Skeletal muscle cell (primary cell): ENCODE measurements at regions not wholly inside any gene's neighbourhood (a gene's known extent, or its start where the extent isn't known, plus 50 kb on each side); places are given as distances from the start of the nearest gene placed in this dataset.
"Not testable (repeated sequence)": the region's sequence is repeated elsewhere in the genome, so short reads cannot be mapped to it uniquely, and the experiment has no call there.

Source experiments
- DNase-seq: peaks from one replicate; pipeline ENCODE4 v3.0.0-alpha.2; 2010; ENCODE audit warnings: low read depth
- H3K4me3 ChIP-seq: 2 replicates; pipeline ENCODE4 v1.5.1; 2011; ENCODE audit warnings: low read depth, mild to moderate bottlenecking, control low read depth, low read length, moderate library complexity

GRCh38 chr3:75296858-75297257 lies 367.3 kb upstream of the FRG2C start:
- no peak overlapping the region for H3K4me3 ChIP-seq
- DNase-seq, result no peak

- no peak overlapping the region for H3K4me3 ChIP-seq
- DNase-seq, result no peak
These were observed 363.5 kb upstream of the FRG2C start for GRCh38 chr3:75300606-75301005.

DNA sequence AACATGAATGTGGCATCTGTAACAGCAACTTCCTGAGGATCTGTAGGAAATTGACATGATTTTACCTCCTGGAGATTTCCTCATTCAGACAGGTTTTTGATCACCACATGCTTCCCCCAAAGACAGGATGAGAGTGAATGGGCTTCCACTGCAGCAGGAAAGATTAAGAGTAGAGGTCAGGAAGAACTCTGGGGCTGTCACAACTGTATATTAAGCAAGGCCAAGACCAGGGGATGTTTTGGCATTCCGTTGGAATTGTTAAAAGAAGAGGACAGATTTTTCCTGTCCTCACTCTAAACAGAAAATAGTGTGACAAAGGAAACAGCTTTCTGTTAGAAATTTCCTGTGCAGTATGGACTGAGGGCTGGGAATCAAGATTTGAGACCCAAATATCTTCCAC lies 363.1 kb upstream of the FRG2C start:
- not testable (repeated sequence) for DNase-seq, H3K4me3 ChIP-seq

- DNase-seq, result no peak
- H3K4me3 ChIP-seq, result no peak overlapping the region
These were observed 360.4 kb upstream of the FRG2C start for GRCh38 chr3:75303741-75304140.

GRCh38 chr3:75305901-75306300 lies 358.2 kb upstream of the FRG2C start:
- no peak for DNase-seq
- no peak overlapping the region for H3K4me3 ChIP-seq

DNA sequence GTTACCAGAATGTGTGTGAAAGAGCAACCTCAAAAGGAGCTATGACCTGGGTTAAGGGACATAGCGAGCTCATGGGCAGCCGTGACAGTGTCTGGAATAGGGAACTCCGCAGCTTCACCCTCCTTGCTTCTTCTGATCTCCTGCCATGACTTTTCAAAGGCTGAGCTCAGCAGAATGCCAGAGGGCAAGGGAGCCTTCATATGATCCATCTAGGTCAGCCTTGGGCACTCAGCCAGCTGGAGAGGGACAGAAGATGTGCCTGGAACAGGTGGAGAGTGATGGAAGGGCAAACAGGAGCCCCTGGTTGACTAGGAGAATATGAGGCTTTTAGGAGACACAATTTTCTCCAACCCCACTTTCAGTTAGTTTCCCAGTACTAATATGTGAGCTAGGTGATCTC lies 352.8 kb upstream of the FRG2C start:
- not testable (repeated sequence) for DNase-seq

DNA sequence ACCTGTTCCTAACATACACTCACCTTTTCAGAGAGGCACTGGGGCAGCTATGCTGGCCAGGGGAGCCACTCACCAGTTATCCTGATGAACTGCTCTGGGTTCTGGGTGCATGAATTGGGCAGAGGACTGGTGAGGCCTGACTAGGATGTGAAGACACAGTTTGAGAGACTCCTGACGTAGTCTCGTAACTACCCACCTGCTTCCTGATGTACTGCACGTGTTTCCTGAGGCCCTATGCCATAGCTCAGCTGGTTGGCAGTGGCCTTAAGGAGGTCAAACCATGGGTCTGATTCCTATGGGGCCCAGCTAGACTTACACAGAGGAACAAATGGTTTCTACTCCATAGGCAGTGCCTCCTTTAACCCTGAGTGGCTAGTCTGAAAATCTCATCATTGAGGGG lies 351.7 kb upstream of the FRG2C start:
- not testable (repeated sequence) for DNase-seq, H3K4me3 ChIP-seq

More for the DNA sequence above, 352.8 kb upstream of the FRG2C start:
- not testable (repeated sequence) for H3K4me3 ChIP-seq

- not testable (repeated sequence) for H3K4me3 ChIP-seq, DNase-seq
These were observed 344.4 kb upstream of the FRG2C start for GRCh38 chr3:75319776-75320175.

DNA sequence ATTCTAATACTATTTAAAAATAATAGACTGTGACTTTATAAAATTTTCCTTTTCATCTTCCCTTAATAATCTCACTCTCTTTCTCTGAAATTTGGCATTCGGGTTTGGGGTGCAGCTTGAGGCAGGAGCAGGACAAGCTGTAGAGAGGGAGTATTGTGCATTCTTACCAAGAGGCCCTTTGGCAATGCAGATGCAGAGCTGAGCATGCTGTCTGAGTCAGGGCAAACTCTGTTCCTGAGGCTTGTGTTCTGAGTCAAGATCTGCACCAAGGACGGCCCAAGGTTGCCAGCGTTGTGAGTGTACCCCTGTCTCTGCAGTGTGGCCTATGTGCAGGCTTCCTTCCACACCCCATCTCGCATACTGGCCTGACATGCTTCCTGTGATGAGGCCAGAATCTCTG lies 343.8 kb upstream of the FRG2C start:
- DNase-seq, result no peak
- H3K4me3 ChIP-seq, result no peak overlapping the region

DNA sequence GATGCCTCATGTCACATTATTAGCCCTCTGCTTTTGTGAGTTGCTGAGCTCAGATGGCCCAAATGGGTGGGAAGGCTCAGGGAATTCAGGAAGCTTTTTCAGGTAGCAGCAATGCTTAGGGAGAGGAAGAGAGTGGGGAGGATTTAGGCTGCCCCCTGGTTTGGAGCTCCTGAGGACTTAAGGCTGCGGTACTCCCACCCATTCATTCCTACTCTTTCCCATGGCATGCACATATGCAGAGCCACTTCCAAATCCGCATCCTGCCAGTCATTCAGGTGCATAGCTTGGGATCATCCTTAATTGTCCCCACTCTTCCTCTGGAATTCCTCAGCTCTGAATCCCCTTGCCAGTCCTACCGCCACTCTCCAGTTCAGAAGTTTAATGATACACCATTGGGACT lies 343.1 kb upstream of the FRG2C start:
- no peak for DNase-seq
- no peak overlapping the region for H3K4me3 ChIP-seq

- not testable (repeated sequence) for DNase-seq
These were observed 340.2 kb upstream of the FRG2C start for GRCh38 chr3:75323936-75324335.

DNA sequence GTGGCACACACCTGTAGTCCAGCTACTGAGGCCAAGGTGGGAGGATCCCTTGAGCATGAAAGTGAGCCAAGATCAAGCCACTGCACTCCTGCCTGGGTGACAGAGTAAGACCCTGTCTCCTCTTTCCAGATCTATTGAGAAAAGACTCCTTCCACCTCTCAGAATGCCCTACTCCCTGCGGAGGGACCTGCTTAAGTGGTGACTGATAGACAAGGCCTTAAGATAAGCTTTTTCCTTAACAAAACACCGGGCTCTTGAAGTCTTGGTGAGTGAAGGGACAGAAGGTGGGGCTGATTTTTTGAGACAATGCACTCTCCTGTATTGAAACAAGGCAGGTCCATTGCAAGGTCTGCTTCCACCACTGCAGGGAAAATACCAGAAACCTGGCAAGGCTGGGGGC lies 338.4 kb upstream of the FRG2C start:
- H3K4me3 ChIP-seq, result no peak overlapping the region

More at GRCh38 chr3:75323936-75324335, 340.2 kb upstream of the FRG2C start:
- not testable (repeated sequence) for H3K4me3 ChIP-seq

DNA sequence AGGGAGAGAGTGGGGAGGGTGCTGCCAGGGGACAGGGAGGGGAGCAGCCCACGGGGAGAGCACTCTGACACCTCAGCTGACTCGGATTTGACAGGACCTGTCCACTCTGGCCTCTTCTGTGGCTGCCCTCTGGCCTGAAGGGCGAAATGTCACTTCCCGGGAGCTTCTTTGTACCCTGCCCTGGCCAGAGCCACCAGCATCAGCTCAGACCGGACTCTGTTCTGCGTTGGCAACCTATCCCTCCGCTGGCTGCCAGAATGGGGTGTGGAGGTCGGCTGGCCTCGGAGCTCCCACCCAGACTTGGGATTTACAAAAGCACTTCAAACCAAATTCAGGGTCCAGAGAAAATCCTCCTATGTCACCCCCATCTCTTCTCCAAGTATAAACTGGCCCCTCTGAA lies 336.7 kb upstream of the FRG2C start:
- no peak for DNase-seq
- no peak overlapping the region for H3K4me3 ChIP-seq

More for the DNA sequence above, 338.4 kb upstream of the FRG2C start:
- no peak for DNase-seq

DNA sequence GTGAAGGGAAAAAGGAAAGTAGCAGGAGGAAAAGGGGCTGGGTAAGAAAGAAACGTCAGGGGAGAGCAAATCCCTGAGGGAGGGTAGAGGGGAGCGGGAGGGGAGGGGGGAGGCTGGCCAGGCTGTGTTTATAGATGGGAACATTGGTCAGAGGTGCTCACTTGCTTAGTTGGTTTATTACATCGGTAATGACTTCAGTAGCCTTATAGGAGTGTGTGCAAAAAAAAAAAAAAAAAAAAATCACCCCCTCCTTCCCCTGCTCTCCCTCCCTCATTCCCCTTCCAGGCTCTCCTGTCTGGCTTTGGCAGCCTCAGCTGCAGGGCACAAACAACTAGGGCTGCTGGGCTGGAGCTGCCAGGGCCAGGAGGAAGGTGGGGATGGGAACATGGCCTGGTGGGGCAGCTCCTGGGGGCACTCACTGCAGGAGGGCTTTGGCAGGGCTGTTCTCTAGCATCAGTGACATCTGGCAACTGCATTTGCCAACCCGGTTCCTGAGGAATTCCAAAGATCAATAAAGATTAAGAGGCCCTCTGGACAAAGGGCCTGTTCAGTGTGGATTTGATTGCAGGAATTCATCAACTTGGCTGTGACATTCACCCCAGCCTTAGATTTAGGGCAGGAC lies 334.5 kb upstream of the FRG2C start:
- H3K4me3 ChIP-seq, result no peak overlapping the region
- DNase-seq, result no peak

DNA sequence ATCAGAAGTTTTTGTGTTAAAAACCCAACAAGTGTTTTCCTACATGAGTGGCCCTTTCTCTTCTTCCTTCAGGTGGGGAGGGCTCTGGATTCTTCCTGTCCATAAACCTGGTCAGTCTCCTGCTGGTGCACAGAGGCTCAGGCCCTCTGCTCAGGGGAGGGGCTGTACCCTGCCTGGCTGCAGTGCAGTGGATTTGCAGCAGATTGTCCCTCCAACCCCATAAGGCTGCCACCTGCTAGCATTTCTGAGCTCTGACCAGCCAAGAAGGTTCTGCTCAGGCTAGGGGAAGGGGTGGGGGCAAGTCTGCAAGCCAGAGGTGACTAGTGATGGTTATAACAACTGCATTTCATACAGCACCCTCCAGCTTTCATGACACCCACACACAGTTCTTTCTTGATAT lies 333.7 kb upstream of the FRG2C start:
- DNase-seq, H3K4me3 ChIP-seq: not testable (repeated sequence)

DNA sequence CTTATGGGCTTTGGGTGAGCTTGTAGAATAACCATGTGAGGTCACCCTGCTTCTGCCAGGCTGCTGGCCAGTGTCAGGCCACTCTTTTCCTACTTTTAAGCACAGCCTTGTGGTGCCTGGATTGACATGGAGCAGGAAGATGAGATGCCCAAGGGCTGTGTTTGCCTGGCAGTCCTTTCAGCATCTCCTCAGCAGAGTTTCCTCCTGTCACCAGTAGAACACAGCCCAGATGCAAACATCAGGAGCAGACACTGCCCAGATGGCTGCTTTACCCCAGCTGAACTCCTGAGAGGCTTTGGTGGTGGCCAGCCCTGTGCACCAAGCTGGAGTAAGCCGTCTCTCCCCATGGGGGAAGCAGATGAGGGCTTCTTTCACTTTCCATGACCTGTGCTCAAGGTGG lies 332.0 kb upstream of the FRG2C start:
- not testable (repeated sequence) for DNase-seq, H3K4me3 ChIP-seq

- DNase-seq, result no peak
- no peak overlapping the region for H3K4me3 ChIP-seq
These were observed 331.3 kb upstream of the FRG2C start for GRCh38 chr3:75332794-75333193.

DNA sequence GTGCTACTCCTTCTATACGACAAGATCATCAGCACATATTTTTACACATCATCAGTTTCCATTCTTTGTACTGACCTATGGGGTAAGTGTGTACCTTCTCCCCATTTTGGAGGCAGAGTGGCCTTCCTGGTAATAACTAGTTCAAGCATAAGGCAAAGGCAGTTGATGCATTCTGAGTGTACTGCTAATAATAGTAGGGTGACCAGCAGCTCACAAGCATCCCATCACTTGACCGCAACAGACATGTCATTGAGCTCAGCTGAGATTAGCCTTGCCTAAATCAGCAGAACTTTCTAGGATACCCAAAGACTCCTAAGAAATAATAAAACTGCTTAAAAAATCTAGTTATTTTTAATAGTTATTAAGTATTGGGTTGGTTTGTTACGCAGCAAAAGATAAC lies 329.8 kb upstream of the FRG2C start:
- DNase-seq, result no peak
- no peak overlapping the region for H3K4me3 ChIP-seq

GRCh38 chr3:75337226-75337900 lies 326.8 kb upstream of the FRG2C start:
- no peak for DNase-seq
- no peak overlapping the region for H3K4me3 ChIP-seq

DNA sequence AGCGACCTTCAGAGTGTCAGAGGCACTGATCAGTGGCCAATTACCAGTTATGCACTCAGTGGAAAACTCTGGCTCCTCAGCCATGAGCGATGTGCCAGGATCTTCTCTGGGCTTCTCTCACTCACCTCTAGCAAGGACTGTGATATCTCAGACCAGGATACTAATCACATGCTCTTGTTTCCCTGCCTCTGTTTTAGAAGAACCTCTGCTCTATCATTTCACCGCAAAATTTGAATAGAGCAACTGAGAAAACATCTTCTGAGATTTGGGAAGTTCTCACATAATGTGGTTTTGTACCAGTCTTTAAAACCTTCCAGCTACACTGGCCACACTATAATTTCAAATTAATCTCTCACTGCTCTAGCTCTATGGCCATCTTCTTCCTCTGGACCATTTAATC lies 325.8 kb upstream of the FRG2C start:
- H3K4me3 ChIP-seq, result no peak overlapping the region
- DNase-seq, result no peak

DNA sequence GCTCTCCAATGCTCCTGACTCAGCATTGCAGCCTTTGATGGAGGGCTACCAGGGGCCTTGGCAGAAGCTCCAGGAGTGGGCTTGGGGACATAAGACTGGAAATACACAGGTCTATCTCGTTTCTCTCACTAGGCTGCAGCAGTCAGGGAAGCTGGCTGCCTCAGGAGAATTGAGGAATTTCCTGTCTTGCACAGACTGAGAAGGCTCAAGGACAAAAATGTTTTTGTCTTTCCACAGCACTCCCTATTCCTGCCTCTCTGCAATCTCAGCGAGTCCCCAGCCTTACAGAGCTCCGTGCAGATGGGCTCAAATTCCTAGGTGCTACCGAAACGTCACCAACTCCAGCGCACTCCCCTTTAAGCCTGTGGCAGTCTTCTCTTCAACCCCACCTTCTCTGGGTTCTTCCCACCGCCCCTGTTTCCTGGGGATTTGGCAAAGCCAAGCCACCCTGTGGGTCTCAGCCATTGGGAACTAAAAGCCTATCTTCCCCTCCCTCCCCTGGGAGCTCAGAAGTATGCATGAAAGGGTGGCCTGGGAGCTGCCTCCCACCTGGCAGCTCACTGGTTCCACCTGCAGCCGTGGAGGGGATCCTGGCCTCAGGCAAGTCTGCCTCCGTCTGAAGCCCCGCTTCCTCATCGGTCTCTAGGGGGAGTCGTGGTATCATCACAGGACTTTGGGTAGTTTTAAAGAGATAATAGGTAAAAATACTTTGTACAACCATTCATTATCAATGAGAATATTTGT lies 322.6 kb upstream of the FRG2C start:
- no peak for DNase-seq
- H3K4me3 ChIP-seq, result no peak overlapping the region
